ENCODE measurements at regions not wholly inside any gene's neighbourhood (a gene's known extent, or its start where the extent isn't known, plus 50 kb on each side); places are given as distances from the start of the nearest gene placed in this dataset.

- TF ChIP-seq SMAD1 (IDR thresholded peaks at IDR 0.05; ENCODE audit: low read depth, partially characterized antibody) (no peak), RFX5 (IDR thresholded peaks at IDR 0.05; ENCODE audit: low read depth, low read length) (no peak), EP300 (IDR thresholded peaks at IDR 0.05; ENCODE audit: borderline replicate concordance in 1 of 2, control insufficient read depth in 1 of 2, low read depth in 2 of 2, low read length in 2 of 2) (no peak)
Observed at GRCh38 chr2:239720361-239721360, 304.5 kb downstream of the NDUFA10 start.

Data from GM12878 (cell line).